Keratinocyte (primary cell): ENCODE measurements at regions not wholly inside any gene's neighbourhood (a gene's known extent, or its start where the extent isn't known, plus 50 kb on each side); places are given as distances from the start of the nearest gene placed in this dataset.

Experiments
- DNase-seq: peaks from one replicate; pipeline ENCODE4 v3.0.0-alpha.2; 2011; ENCODE audit warnings: low read depth, missing footprints, low spot score
- FAIRE-seq: peaks from 2 replicates; lab custom pipeline; 2011; peaks lifted over from hg19 to GRCh38; lab: Jason Lieb, UNC
- H2AFZ ChIP-seq: 2 replicates; pipeline ENCODE4 v1.6.0; 2012; ENCODE audit warnings: low read length, control low read depth, inconsistent platforms; ENCODE audit not compliant: control insufficient read depth
- H3K27ac ChIP-seq: 2 replicates; pipeline ENCODE4 v1.5.1; 2011; ENCODE audit warnings: low read length; ENCODE audit not compliant: control insufficient read depth, insufficient read depth
- H3K27me3 ChIP-seq: 3 replicates; pipeline ENCODE4 v1.6.0; 2011; ENCODE audit warnings: low read length; ENCODE audit not compliant: control insufficient read depth, insufficient read depth; ENCODE audit errors: extremely low read depth
- H3K36me3 ChIP-seq, 2 experiments: 2 replicates in 1 of 2; 3 replicates in 1 of 2; pipeline ENCODE4 v1.5.1; 2011; ENCODE audit warnings: low read length in 2 of 2, mild to moderate bottlenecking in 1 of 2; ENCODE audit not compliant: control insufficient read depth in 2 of 2, insufficient read depth in 2 of 2; ENCODE audit errors: extremely low read depth in 1 of 2
- H3K4me1 ChIP-seq: 3 replicates; pipeline ENCODE4 v1.5.1; 2011; ENCODE audit warnings: low read length; ENCODE audit not compliant: control insufficient read depth, insufficient read depth; ENCODE audit errors: extremely low read depth
- H3K4me2 ChIP-seq: 3 replicates; pipeline ENCODE4 v1.6.0; 2011; ENCODE audit warnings: low read depth, low read length; ENCODE audit not compliant: control insufficient read depth, insufficient read depth; ENCODE audit errors: extremely low read depth
- H3K4me3 ChIP-seq, 3 experiments: fragments of 200-600 bp in 1 of 3; sonication (generic) in 1 of 3; 2 replicates in 2 of 3; 3 replicates in 1 of 3; pipeline ENCODE4 v1.5.1; 2011 to 2016; ENCODE audit warnings: low read length in 3 of 3, mild to moderate bottlenecking in 3 of 3, control low read depth in 2 of 3, inconsistent platforms in 1 of 3, low read depth in 1 of 3, mixed read lengths in 1 of 3, mixed run types in 1 of 3, moderate library complexity in 1 of 3; ENCODE audit not compliant: control insufficient read depth in 2 of 3, insufficient read depth in 2 of 3; ENCODE audit errors: extremely low read depth in 1 of 3
- H3K79me2 ChIP-seq: 2 replicates; pipeline ENCODE4 v1.6.0; 2012; ENCODE audit warnings: low read length; ENCODE audit not compliant: control insufficient read depth, insufficient read depth
- H3K9ac ChIP-seq: 3 replicates; pipeline ENCODE4 v1.6.0; 2011; ENCODE audit warnings: low read length; ENCODE audit not compliant: control insufficient read depth, insufficient read depth; ENCODE audit errors: extremely low read depth
- H3K9me1 ChIP-seq: 3 replicates; pipeline ENCODE4 v1.6.0; 2011; ENCODE audit warnings: low read length; ENCODE audit not compliant: control insufficient read depth, insufficient read depth; ENCODE audit errors: extremely low read depth
- H3K9me3 ChIP-seq: 2 replicates; pipeline ENCODE4 v1.5.1; 2012; ENCODE audit warnings: low read depth, low read length; ENCODE audit not compliant: control insufficient read depth
- H4K20me1 ChIP-seq: 3 replicates; pipeline ENCODE4 v1.6.0; 2011; ENCODE audit warnings: low read length; ENCODE audit not compliant: control insufficient read depth, insufficient read depth; ENCODE audit errors: extremely low read depth
- CTCF ChIP-seq, 3 experiments: IDR thresholded peaks in 1 of 3; conservative IDR thresholded peaks in 1 of 3; optimal IDR thresholded peaks in 1 of 3; 2 replicates in 2 of 3; 3 replicates in 1 of 3; pipeline versions ENCODE3 to v1.5.1; 2011; ENCODE audit warnings: low read length in 3 of 3, mild to moderate bottlenecking in 3 of 3, moderate library complexity in 2 of 3, control low read depth in 1 of 3, inconsistent platforms in 1 of 3; ENCODE audit not compliant: insufficient read depth in 2 of 3; ENCODE audit errors: extremely low read depth in 1 of 3
- EZH2 ChIP-seq: IDR thresholded peaks from one replicate; pipeline ENCODE4 v1.6.1; 2012; ENCODE audit warnings: inconsistent platforms, mild to moderate bottlenecking, low read length, moderate library complexity
- dilution Hi-C: fragments of 300-500 bp; cut with MboI; formaldehyde crosslinking; loops from one replicate; pipeline ENCODE4 v1.7.0; 2020; ENCODE audit warnings: low sequenced_read_pairs; ENCODE audit not compliant: extremely low pct_ligation_motif_present

DNA sequence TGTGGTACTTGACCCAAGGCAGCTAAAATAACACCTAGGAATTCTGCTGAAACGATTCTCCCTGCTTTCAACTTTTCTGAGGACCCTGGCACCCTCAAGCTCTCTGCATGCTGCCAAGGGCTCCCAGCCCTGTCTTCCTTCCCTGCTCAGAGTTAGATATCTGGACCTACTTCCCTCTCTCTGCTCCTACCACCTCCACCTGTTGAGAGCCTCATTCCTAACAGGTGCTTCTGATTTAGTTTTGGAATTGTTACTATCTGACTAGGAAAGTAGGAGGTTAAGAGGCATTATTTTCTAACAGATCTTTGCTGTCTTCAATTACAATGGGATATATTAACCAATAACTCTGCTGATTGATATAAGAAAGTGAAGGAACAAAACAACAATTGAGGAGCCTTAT lies 253.8 kb downstream of the FZD1 start:
- H3K9ac ChIP-seq: no peak overlapping the region
- H3K9me3 ChIP-seq: no peaks in the 10 kb centered on the region
- H3K4me1 ChIP-seq: no peaks in the 10 kb centered on the region
- H3K9me1 ChIP-seq: no peaks in the 10 kb centered on the region
- H3K4me3 ChIP-seq: no peak overlapping the region
- H3K4me2 ChIP-seq: no peak overlapping the region
- H3K79me2 ChIP-seq: no peaks in the 10 kb centered on the region
- no peak overlapping the region for H2AFZ ChIP-seq
- H3K27ac ChIP-seq: no peak overlapping the region
- no peak for FAIRE-seq
- DNase-seq: no peak
- no peaks in the 10 kb centered on the region for H3K27me3 ChIP-seq
- H3K36me3 ChIP-seq: no peaks in the 10 kb centered on the region
- H4K20me1 ChIP-seq: no peaks in the 10 kb centered on the region
- dilution Hi-C loops: no loop called here
- TF ChIP-seq EZH2 (no peak), CTCF (optimal IDR thresholded peaks at IDR 0.05 in 1 of 3, IDR thresholded peaks at IDR 0.05 in 1 of 3, conservative IDR thresholded peaks at IDR 0.05 in 1 of 3; ENCODE audit: extremely low read depth in 1 of 3, insufficient read depth in 2 of 3, low read length in 3 of 3) (no peak)

DNA sequence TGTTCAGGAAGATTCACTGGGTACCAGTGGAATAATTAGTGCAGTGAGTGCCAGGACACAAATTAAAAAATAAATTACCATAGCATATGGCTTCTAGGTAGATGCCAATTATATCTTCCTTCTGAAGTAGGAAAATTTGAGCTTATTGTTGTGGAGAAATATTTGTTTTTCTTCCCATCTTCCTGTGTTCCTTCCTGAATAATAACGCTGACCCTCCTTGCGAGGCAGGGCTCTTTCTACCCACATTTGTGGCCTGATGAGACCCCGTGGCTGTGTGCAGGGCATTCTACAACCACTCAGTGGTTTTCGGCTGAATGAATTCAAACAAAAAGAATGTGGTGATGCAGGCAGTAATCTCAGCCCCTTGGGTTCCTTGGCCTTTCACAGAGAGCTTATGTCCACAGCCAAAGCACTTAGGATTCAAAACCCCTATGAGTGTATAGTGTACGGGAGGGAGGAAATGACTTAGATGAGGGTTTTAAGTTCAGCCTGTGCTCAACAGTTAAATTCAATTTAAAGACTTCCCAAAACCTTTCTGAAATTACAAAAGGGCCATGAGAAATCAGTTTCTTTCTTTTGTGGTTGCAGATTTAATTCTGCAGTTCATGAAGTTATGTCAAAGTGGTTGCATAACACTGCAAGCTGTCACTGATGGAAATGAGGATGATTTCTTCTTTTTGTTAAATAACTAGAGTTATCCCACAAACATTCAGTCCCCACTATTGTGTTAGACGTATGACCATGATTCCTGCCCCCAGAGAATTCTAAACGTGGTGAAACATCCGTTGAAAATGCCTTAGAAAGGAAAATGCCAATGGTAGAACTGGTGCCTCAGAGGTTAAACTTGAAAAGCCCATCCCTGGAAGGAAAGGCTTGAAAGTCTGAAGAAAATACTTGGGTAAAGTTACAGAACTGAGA lies 255.3 kb downstream of the FZD1 start:
- no peak overlapping the region for H3K27ac ChIP-seq
- TF ChIP-seq EZH2 (no peak), CTCF (optimal IDR thresholded peaks at IDR 0.05 in 1 of 3, IDR thresholded peaks at IDR 0.05 in 1 of 3, conservative IDR thresholded peaks at IDR 0.05 in 1 of 3; ENCODE audit: extremely low read depth in 1 of 3, insufficient read depth in 2 of 3, low read length in 3 of 3) (no peak)
- dilution Hi-C loops: no loop called here
- no peaks in the 10 kb centered on the region for H3K9me3 ChIP-seq
- no peaks in the 10 kb centered on the region for H3K4me1 ChIP-seq
- no peaks in the 10 kb centered on the region for H4K20me1 ChIP-seq
- H3K79me2 ChIP-seq: no peaks in the 10 kb centered on the region
- H3K4me2 ChIP-seq: no peak overlapping the region
- H3K9me1 ChIP-seq: no peaks in the 10 kb centered on the region
- FAIRE-seq: no peak
- H3K9ac ChIP-seq: no peak overlapping the region
- no peak overlapping the region for H2AFZ ChIP-seq
- no peak overlapping the region for H3K4me3 ChIP-seq
- no peaks in the 10 kb centered on the region for H3K27me3 ChIP-seq
- H3K36me3 ChIP-seq: no peaks in the 10 kb centered on the region
- no peak for DNase-seq
